ENCODE measurements at regions not wholly inside any gene's neighbourhood (a gene's known extent, or its start where the extent isn't known, plus 50 kb on each side); places are given as distances from the start of the nearest gene placed in this dataset.

DNA sequence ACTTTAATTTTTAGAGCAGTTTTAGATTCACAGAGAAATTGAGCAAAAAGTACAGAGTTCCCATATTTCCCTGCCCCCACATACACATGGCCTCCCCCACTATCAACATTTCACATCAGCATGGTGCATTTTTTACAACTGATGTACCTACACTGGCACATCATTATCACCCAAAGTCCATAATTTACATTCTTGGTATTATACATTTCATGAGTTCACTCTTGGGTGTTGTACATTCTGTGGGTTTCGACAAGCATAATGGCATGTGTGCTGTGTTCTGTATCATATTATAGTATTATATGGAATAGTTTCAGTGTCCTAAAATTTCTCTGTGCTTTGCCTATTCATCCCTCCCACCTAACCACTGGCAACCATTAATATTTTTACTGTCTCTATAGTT is 419.8 kb upstream of the THBS1 start:
- no peak for DNase-seq

DNA sequence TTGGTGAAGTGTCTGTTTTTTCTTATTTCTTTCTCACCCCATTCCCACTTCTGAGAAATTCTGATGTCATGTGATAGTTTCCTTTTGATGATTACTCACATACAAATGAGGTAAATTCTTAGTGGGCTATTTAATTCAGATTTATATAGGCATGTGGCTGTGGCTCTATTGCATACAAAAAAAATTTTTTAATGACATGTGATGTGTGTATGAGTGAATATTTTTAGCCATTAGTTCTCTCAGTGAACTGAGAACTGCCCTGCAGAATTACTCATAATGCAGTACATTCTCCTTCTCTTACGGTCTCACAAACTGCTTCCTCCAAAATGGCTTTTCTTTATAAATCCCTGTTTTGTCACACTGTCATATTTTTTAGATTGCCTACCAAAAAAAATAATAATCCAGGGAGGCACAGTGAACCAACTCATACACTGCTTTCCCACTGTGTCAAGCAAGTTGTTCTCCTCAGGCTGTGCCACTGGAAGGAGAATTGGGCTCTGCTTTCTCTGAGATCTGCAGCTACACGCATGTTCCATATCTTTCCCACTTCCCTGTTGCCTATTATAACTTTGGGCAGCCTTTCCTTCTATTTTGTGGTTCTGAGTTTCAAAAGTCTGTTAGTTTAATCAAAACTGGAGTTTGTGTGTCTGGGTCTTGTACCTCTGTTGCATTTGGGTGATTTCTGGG is 415.7 kb upstream of the THBS1 start:
- no peak for DNase-seq

DNA sequence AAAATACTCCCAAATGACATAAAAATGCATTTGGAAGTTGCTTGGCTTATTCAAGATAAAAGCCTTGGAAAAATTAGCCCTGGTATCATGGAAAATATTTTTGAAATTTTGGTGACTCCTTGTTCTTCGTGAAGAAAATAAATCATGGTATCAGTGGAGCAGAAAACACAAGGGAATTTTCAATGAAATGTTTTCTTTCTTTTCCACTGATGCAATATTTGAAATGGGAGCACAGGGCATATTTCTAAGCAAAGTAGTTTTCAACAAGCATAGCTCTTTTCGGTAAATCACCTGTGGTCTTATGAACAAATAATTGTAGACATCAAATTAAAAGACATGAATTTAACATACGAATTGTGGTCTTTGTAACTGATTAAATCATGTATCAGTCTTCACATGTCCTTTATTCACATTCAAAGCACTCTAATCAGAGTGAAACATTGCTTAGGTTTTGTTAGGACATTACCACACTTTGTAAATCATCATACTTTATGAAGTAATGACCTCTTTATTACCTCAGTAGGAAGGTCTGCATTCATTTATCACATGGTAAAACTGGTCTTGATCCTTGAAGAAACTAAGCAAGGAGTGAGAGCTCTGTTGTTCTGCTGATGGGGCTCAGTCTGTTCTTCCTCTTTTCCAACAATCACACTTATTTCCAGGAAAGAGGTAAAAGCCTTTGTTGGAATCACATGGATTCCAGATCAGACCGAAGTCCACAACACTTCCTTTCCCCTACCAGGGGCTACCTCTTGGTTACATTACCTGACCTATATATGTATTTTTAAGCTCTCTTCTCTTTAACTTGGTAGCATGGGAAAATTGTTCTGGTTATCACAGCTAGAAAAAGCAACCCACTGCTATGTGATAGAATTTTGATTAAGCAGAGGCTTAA is 413.5 kb upstream of the THBS1 start:
- DNase-seq = no peak

DNA sequence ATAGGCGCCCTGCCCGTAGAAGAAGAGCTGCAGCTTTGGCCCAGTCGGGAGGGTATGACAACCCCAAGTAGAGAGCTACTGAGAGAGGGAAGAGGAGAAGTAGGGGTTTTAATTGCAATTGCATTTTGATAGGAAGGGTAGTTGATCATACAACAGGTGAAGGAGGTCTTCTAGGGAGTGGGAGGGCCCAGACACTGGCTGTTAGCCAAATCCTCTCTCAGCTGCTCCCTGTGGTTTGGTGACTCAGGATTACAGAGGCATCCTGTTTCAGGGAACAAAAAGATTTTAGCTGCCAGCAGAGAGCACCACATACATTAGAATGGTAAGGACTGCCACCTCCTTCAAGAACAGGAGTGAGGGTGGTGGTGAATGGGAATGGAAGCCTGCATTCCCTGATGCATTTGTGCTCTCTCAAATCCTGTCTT is 408.9 kb upstream of the THBS1 start:
- no peak for DNase-seq

DNA sequence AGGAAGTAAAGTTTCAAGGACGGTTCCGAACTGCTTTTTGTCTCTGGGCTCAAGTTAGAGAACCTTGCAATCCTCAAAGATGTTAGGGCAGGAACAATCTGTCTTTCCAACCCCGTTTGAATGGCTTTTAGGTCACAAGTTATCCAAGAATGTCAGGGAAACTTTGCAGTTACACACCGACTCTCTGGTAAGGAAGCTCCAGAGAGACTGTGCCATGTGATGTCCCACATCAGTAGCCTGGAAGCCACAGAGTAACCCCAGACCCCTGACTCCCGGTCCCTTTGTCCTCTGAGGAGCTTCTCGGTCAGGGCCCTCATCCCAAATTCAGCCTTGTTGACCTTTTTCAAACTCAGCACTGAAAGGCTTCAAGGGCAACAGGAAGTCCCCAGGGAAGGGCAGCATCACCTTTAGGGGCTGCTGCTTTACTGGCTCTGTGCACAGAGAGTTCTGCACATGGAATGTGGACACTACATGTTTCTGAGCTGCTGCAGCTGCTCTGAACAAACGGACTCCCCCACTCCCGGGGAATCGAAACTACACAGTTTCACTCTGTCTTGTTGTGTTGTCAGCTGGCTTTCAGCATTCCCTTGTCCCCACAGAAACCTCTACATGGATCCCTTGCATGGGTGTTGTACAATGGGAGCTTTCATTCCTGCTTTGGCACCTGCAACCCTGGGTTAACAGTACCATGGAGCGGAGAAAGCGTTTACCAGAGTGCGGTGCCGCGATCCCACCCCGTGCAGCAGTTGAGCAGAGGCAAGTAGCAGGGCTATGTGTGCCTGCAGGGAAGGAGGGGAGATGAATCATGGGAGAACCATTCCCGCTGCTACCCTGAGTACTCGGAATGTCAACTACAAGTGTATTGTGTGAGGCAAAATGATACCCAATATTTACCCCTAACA is 408.2 kb upstream of the THBS1 start:
- no peak for DNase-seq

DNA sequence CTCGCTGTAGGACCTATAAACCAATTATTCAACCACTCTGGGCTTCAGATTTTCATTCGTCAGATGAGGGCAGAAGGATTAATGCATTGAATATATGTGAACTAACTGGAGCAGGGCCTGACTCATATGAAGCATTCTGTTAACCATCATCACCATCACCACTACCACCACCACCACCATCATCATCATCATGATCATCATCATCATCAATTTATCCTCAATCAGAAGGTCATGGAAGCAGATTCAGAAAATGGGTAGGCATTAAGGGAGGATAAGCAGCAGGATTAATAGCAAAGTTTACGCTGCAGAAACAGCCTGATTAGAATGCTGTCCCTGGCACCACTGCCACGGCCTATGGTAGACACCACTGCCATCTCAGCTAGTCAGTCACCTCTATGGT is 407.5 kb upstream of the THBS1 start:
- no peak for DNase-seq

DNA sequence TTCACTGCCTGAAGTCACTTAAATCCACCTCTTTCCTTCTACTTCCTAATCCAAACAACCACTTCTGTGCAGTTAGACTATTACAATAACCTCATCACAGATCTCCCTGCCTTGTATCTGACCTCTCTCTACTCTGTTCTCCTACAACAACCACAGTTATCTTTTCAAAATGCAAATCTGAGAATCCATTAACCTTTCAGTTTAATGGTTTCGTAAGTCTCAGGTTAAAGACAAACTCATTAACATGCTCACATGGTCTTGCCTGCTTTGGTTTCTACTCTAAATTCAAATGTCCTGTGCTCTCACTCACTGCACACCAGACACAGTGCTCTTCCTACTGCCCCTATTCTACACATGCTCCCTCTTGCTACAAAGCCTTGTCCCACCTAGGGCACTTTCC is 406.5 kb upstream of the THBS1 start:
- no peak for DNase-seq

DNA sequence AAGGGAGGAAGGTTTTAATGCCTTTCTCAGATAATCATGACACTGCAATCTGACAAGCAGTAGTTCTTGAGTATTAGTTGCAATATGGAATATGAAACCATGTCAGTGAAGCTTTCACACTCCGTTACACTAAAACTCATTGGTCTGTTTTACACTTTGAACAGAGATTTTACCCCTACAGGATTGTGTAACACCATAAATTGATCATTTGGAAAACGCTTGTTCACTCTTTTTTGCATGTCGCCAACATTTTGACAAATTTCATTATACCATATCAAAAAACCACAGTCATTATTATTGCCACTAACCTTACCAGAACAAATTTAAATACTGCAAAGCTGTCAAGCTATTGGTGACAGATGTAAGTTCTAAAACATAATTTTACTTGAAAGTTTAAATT is 404.8 kb upstream of the THBS1 start:
- no peak for DNase-seq

DNA sequence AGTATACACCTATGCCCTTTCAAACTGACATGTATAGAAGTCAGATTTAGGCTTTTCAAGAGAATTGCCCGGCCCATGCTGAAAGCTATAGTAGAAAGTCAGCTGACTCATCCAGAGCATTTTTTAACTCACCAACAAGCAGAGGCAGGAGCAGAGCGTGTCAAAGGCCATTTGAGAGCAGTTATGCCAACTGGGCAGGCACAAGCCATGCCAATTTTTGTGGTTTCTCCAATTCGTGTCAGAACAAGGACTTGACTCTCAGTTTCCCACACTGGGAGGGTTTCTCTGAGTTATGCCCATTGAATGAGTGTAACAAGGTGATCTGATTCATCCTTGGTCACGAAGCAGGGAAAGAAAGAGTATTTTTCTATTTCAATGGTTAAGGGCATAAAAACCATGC is 403.3 kb upstream of the THBS1 start:
- no peak for DNase-seq

DNA sequence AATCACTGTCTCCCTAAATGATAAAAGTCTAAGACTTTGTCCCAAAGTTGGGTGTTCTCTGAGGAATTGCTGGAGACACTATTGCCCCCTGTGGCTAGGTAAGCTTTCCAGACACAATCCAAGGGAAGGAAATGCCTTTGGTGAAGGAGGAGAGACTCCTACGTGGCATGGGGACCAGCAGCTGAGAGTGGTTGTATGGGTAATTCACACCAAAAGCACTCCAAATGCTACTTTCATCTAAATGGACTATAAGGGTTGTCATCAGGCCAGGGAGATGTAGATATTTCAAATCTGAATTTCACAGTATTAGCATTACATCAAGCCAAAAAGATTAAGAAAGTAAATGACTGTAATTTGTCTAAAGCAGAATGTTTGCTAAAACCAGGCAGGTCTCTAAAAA is 400.8 kb upstream of the THBS1 start:
- DNase-seq = no peak

DNA sequence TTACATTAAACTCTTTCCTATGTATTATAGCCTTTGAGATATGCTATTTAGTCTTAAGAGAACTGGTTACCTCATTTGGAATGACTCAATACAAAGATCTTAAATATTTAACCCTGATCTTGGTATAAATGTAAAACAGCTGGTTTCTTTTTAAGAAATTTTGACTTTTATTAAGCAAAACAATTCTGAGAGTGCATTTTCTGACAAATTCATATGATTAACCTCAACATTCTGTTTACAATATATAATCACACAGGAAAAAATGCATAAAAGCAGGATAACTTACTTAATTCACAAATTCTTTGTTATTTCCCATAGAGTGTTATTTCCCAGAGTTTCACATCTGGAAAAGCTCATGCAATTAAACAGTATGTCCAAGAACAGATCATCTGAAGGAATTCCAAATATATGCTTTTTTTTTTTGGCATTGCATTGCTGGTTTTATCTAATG is 400.4 kb upstream of the THBS1 start:
- no peak for DNase-seq

DNA sequence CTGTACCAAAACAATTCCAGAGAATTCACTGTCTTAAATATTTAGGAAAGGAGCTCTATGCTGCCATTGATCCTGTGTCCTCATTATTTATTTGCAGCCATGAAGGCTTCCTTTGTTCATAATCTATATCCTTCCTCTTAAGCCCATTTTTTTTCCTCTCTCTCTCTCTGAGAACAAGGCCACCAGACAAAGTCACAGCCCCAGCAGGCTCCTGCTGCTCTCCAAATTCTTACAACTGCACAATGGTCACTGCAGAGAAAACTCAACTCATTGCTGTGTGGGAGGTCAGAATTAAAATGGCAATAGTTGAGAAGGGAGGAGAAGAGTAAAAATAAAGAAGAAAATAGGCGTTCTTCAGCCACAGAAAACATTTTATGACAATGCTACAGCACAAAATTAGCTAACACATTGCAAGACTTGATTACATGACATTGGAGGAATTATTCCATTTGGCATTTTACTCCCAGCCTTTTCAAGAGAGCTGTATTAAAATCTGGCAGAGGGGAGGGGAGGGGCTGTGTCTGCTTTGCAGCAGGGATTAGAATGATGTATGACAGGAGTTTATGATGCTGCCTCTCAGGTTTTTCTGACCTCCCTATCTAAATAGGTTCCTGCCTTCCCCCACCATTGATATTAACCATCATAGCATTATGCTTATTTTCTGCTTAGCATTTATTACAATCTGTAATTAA is 399.7 kb upstream of the THBS1 start:
- DNase-seq = no peak

DNA sequence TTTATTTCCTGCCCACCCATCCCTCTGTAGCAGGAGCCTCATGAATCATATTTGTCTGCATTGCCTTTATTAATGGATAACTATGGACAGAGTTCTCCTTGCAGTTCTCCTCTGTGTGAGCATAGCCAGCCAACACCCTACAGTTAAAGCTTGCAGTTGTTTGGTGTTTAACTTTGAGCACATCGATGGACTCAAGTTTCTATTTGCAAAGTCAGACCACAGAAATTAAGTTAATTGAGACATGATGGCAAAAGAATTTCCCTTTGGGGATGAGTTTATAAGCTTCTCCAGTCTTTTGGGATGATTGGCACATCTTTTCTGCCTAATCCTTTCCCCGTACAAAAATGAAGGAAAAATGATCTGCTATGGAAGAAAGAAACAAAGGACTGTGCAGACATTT is 398.9 kb upstream of the THBS1 start:
- no peak for DNase-seq

DNA sequence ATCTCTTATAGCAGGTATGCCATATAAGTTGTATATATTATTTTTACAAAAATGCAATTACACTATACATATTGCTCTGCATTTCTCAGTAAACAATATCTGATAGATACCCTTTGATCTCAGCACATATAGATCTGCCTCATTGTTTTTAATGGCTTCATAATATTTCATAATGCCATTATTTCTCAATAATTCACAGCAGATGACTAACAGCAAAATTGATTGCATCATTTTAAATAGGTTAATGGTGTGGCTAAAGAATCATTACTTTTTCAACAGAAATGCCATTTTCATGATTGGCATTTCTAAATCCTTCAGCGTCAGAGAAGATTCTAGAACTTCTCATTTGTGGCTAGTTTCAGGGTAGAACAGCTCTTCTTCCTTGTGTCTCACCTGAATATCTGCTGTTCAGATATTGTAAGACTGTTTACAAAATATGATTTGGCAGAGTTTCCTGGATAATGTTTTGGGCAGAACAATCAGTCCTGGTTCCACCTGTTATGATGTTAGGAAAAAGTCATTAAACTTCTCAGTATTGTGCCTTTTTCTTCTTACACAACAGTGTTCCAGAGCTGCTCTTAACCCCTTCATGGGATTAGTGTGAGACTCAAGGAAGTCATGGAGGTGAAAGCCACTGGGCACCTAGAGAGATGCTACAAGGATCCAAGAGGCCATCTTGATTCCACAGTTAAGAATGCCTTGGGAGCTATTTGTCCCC is 397.6 kb upstream of the THBS1 start:
- no peak for DNase-seq

DNA sequence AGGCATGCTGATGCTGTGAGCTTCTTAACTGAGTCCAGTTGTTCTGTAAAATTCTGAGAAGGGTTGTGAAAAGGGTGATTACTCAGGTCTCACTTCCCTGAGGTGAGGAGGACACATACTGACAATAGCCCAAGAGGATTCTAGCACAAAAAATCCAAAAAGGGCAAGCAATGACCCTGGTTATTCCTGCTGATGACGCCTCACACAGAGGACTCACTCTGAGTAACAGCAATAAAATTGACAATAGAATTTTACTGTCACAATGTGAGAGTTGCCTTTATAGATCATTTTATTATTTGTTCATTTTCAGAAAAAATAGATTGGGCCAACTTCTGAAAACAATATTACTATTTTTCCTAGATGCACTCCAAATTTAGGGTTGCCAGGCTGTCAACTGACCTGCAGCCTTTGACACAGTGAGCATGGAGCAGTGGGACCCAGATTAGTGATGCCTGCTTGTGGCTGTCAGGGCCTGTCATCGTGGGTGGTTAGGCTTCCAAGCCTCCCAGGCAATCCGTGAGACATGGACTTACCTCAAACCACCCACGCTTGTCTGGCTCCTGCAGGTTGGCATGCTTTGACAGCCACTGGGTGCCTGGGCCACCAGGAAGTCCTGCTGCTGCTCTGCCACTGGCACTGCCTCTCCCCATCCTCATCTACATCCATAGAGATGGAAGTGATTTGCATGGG is 396.0 kb upstream of the THBS1 start:
- DNase-seq = no peak

DNA sequence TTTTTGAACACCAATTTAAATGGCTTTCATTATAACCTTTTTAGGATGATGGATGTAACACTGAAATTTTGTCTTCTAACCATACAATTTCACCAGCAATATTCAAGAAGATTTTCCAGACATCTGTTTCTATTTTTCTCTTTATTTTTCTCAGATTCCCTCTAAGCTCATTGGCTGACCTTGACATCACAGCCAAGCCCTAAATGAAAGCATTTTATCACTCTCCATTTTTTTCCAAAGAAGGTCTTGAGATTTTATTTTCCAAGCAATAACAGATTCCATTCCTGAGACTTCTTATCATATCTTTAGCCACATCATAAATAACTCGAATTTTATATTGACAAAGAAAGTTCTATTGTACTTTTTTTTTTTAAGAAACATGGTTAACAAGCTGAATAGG is 392.6 kb upstream of the THBS1 start:
- no peak for DNase-seq

DNA sequence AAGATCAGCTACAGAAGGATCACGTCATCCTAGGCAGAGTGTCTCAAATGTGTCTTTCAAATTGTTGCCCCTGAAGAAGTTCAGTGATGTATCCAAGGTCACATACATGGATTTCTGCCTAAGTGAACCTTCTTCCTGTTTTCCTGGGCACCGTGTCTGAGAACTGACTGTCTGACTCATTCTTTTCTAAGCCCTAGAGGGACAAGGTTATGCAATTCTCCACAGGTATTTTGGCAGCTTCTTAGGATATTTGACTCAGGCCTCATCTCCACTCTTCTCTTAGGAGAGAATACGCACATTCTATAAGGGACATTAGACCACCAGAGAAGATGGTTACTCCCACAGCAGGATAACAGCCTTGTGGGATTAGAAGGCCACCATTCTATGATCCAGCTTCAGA is 391.9 kb upstream of the THBS1 start:
- no peak for DNase-seq

DNA sequence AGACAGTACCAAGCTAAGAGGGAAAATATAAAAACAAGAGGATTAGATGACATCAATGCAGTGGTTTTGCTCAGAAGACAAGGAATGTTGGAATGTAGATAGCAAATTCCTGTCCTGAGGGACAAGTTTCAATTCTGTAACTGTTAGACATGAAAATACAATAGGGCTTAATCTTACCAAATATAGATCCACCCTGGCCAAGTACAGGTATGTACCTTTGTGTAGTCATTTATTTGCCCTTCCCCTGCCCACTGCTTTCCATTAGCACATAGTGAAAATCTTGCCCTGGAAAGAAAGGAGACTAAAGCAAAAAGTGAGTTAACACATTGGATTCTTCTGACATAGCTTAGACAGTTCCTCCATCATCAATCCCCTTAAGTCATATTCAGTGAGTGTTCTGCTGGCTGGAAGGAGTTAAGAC is 389.0 kb upstream of the THBS1 start:
- no peak for DNase-seq

DNA sequence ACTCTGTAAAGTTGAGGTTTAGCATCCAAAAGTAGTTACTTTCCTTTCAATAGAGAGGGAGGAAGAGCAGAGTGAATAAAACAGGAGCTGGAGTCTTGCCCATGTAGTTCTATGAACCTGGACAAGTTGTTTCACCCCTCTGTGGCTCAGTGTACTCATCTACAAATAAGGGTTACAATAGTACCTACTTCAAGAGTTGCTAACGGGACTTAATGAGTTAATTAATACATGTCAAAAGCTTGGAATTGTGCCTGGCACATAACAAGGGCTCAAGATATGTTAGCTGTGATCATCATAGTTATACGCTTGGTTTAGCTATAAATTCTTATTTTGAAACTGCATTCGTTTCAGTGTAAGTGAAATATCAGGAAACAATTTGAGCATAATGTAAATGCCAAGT is 388.5 kb upstream of the THBS1 start:
- no peak for DNase-seq

DNA sequence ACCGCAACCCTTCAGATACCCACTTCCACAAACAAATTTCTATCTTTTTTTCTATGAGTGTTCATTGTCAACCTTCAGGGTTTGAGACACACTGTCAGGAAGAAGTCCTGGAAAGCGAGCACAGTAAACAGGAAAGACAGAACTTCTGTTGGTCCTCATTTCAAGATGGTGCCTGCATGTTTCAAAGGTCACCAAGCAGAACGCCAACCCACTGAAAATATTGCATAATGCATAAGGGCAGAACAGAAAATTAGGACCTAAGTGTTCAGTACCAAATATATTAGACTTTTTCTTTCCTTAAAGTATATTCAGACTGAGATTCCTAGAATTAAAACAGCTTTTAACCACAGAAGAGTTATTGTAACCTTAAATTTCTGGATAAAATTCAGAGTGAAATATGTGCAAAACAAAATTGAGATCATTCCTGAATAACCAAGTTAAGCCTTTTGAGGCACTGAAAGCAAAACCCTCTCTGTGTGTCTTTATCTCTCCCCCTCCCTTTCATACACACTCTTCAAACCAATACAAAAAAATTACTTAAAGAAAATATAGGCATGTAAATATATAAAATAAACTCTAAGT is 387.8 kb upstream of the THBS1 start:
- DNase-seq = no peak

DNA sequence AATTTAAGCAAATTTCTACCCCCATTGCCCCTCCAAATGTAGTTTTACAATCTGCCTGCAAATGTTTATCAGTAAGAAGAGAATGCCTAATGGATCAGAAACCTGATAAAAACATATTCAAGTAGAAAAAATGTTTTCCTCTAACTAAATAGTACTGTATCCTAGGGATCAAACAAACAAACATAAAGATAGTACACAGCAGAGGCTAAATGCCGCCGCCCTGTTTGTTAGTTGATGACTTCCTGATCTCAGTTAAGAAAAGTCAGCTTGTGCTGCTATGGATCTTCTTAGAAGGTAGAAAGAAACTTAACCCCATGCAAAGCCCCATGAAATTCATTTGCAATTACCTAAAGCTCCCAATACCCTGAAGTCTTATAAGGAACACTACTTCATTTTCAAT is 387.3 kb upstream of the THBS1 start:
- DNase-seq = no peak

All from activated T-cell treated with anti-CD3 and anti-CD28 coated beads for 4 hours (primary cell).